Neural cell (in vitro differentiated cells): ENCODE measurements at regions not wholly inside any gene's neighbourhood (a gene's known extent, or its start where the extent isn't known, plus 50 kb on each side); places are given as distances from the start of the nearest gene placed in this dataset.

Experiments
- H2AFZ ChIP-seq: fragments of 200-600, 300-800 bp; sonication (generic), shearing (Covaris generic); 2 replicates; pipeline ENCODE4 v1.6.0; 2014; ENCODE audit warnings: low read depth, mild to moderate bottlenecking, antibody characterized with exemption, low read length, moderate library complexity
- H3F3A ChIP-seq: fragments of 200-600 bp; shearing (Covaris generic); 2 replicates; pipeline ENCODE4 v1.6.1; 2016; ENCODE audit warnings: mild to moderate bottlenecking, moderate library complexity, mixed read lengths, antibody characterized with exemption, low read length; ENCODE audit not compliant: insufficient read depth, poor library complexity, severe bottlenecking
- H3K27ac ChIP-seq: fragments of 200-600, 300-800 bp; sonication (generic), shearing (Covaris generic); 2 replicates; pipeline ENCODE4 v1.5.1; 2014; ENCODE audit warnings: mild to moderate bottlenecking, low read length, moderate library complexity
- H3K27me3 ChIP-seq: fragments of 300-800, 200-600 bp; sonication (generic), shearing (Covaris generic); 2 replicates; pipeline ENCODE4 v1.6.0; 2014; ENCODE audit warnings: mild to moderate bottlenecking, low read depth, low read length, moderate library complexity; ENCODE audit not compliant: insufficient read depth
- H3K36me3 ChIP-seq: fragments of 300-800, 200-600 bp; sonication (generic), shearing (Covaris generic); 2 replicates; pipeline ENCODE4 v1.5.1; 2014; ENCODE audit warnings: mild to moderate bottlenecking, antibody characterized with exemption, low read length, moderate library complexity; ENCODE audit not compliant: insufficient read depth
- H3K4me2 ChIP-seq: fragments of 300-800, 200-600 bp; sonication (generic), shearing (Covaris generic); 2 replicates; pipeline ENCODE4 v1.6.0; 2014; ENCODE audit warnings: mild to moderate bottlenecking, low read length
- H3K4me3 ChIP-seq: fragments of 300-800, 200-600 bp; sonication (generic), shearing (Covaris generic); 2 replicates; pipeline ENCODE4 v1.5.1; 2014; ENCODE audit warnings: mild to moderate bottlenecking, low read length, moderate library complexity
- H3K79me2 ChIP-seq: fragments of 200-600 bp; shearing (Covaris generic); replicated peaks from 2 replicates; pipeline ENCODE4 v1.6.0; 2014; ENCODE audit warnings: mild to moderate bottlenecking, low read length, moderate library complexity; ENCODE audit not compliant: insufficient read depth
- H3K9ac ChIP-seq: fragments of 300-800, 200-600 bp; sonication (generic), shearing (Covaris generic); 2 replicates; pipeline ENCODE4 v1.6.1; 2016; ENCODE audit warnings: mild to moderate bottlenecking, low read length, mixed read lengths
- H3K9me2 ChIP-seq: fragments of 200-600 bp; shearing (Covaris generic); 2 replicates; pipeline ENCODE4 v1.6.1; 2016; ENCODE audit warnings: mild to moderate bottlenecking, low read length, mixed read lengths; ENCODE audit not compliant: insufficient read depth
- H3K9me3 ChIP-seq: fragments of 200-600, 300-800 bp; sonication (generic), shearing (Covaris generic); 2 replicates; pipeline ENCODE4 v1.6.1; 2016; ENCODE audit warnings: mild to moderate bottlenecking, mixed run types, low read length, moderate library complexity, mixed read lengths
- H4K20me1 ChIP-seq: fragments of 200-600 bp; shearing (Covaris generic); 2 replicates; pipeline ENCODE4 v1.6.1; 2016; ENCODE audit warnings: mild to moderate bottlenecking, mixed run types; ENCODE audit not compliant: insufficient read depth
- CTCF ChIP-seq: fragments of 450-650 bp; IDR thresholded peaks from 2 replicates; pipeline ENCODE4 v1.5.1; 2014; ENCODE audit warnings: antibody characterized with exemption, mild to moderate bottlenecking, moderate library complexity; ENCODE audit not compliant: poor library complexity, severe bottlenecking
- EP300 ChIP-seq: fragments of 450-650 bp; conservative IDR thresholded peaks from 2 replicates; pipeline ENCODE4 v1.6.1; 2014; ENCODE audit warnings: antibody characterized with exemption, mild to moderate bottlenecking, moderate library complexity; ENCODE audit not compliant: poor library complexity, severe bottlenecking
- EZH2 ChIP-seq: fragments of 200-600, 300-800 bp; shearing (Covaris generic), sonication (generic); IDR thresholded peaks from 2 replicates; pipeline ENCODE4 v1.6.1; 2014; ENCODE audit warnings: antibody characterized with exemption, low read length, borderline replicate concordance, mild to moderate bottlenecking; ENCODE audit not compliant: insufficient read depth, poor library complexity, severe bottlenecking
- MXI1 ChIP-seq: fragments of 450-650 bp; conservative IDR thresholded peaks from 2 replicates; pipeline ENCODE4 v1.6.1; 2014; ENCODE audit warnings: antibody characterized with exemption, mild to moderate bottlenecking; ENCODE audit not compliant: poor library complexity, severe bottlenecking
- POLR2AphosphoS5 ChIP-seq: IDR thresholded peaks from 2 replicates; pipeline ENCODE4 v1.6.1; 2012
- RAD21 ChIP-seq: fragments of 450-650 bp; conservative IDR thresholded peaks from 2 replicates; pipeline ENCODE4 v1.6.1; 2014; ENCODE audit warnings: antibody characterized with exemption, mild to moderate bottlenecking, moderate library complexity
- REST ChIP-seq: IDR thresholded peaks from 2 replicates; pipeline ENCODE4 v1.6.1; 2012; ENCODE audit warnings: borderline replicate concordance
- SMC3 ChIP-seq: fragments of 450-650 bp; conservative IDR thresholded peaks from 2 replicates; pipeline ENCODE4 v1.6.1; 2014; ENCODE audit warnings: antibody characterized with exemption, mild to moderate bottlenecking, moderate library complexity; ENCODE audit not compliant: poor library complexity
- TAF1 ChIP-seq: IDR thresholded peaks from 2 replicates; pipeline ENCODE4 v1.6.1; 2012; ENCODE audit warnings: low read depth

DNA sequence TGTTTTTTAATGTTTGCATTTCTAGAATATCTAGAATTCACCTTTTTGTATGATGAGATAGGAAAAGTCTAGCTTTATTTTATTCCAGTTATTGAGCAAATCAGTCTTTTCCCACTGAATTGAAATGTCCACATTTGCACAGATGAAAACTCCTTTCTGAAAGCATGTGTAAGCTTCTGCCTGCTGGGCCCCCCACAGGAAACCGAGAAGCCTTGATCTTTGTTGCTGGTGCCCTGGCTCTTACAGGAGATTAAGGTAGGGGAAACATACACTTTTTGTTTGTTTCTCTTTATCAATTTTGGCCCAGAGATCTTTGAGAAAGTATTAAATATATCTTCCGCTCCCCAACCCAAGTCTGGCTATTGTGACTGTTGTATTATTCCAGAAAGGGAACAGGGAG is 87.2 kb upstream of the GNAZ start:
- Histone ChIP-seq H3K9me2 (no peaks in the 10 kb centered on the region), H3K36me3 (no peaks in the 10 kb centered on the region), H3K27me3 (no peaks in the 10 kb centered on the region), H4K20me1 (no peaks in the 10 kb centered on the region), H3K4me2 (no peak overlapping the region), H3K79me2 (no peaks in the 10 kb centered on the region), H3K4me3 (no peak overlapping the region), H3K27ac (no peak overlapping the region), H2AFZ (no peak overlapping the region), H3F3A (no peaks in the 10 kb centered on the region), H3K9me3 (peaks cover 17% of the 10 kb centered on the region), H3K9ac (no peak overlapping the region)
- TF ChIP-seq CTCF, result no peak
- TF ChIP-seq REST, result no peak
- no peak for TF ChIP-seq POLR2AphosphoS5
- TF ChIP-seq EP300, result no peak
- no peak for TF ChIP-seq EZH2
- TF ChIP-seq TAF1, result no peak
- no peak for TF ChIP-seq SMC3

- no peaks in the 10 kb centered on the region for H3K9me2 ChIP-seq
- H3K27me3 ChIP-seq, result no peaks in the 10 kb centered on the region
- H3K4me3 ChIP-seq, result no peak overlapping the region
- TF ChIP-seq MXI1 (no peak), POLR2AphosphoS5 (no peak), REST (no peak), RAD21 (no peak), TAF1 (no peak)
- no peak overlapping the region for H3K9ac ChIP-seq
- H2AFZ ChIP-seq, result no peak overlapping the region
- no peaks in the 10 kb centered on the region for H3K36me3 ChIP-seq
- no peak overlapping the region for H3K27ac ChIP-seq
- H3F3A ChIP-seq, result no peaks in the 10 kb centered on the region
- H3K4me2 ChIP-seq, result no peak overlapping the region
- H4K20me1 ChIP-seq, result no peaks in the 10 kb centered on the region
- peaks cover 17% of the 10 kb centered on the region for H3K9me3 ChIP-seq
- no peaks in the 10 kb centered on the region for H3K79me2 ChIP-seq
Measured at GRCh38 chr22:22983816-22984215, 86.5 kb upstream of the GNAZ start.
